WTC11 (cell line): ENCODE measurements at regions not wholly inside any gene's neighbourhood (a gene's known extent, or its start where the extent isn't known, plus 50 kb on each side); places are given as distances from the start of the nearest gene placed in this dataset.

Experiments used
- ATAC-seq: fragments of 200-7000 bp; cut with Tn5 transposase; 2 replicates; pipeline ENCODE4 v1.10.0; 2021; ENCODE audit warnings: mild to moderate bottlenecking, moderate library complexity
- CTCF ChIA-PET: fragments of 300-600 bp; sonication (Branson Sonifier 250); formaldehyde crosslinking; loops from one replicate; lab custom pipeline; 2021; ENCODE audit warnings: antibody characterized with exemption; lab: Charles Lee
- POLR2A ChIA-PET: fragments of 350-600 bp; sonication (Branson Sonifier 250); formaldehyde crosslinking; loops from one replicate; lab custom pipeline; 2021; ENCODE audit warnings: antibody characterized with exemption; lab: Charles Lee
- DNase-seq: peaks from one replicate; pipeline ENCODE4 v3.0.0; 2021; ENCODE audit warnings: low spot score
- H3K27ac Mint-ChIP-seq: 2 replicates; pipeline ENCODE4 v1.8.0; 2021; ENCODE audit warnings: mixed read lengths
- H3K27me3 Mint-ChIP-seq: 2 replicates; pipeline ENCODE4 v1.8.0; 2021; ENCODE audit warnings: low read depth, mild to moderate bottlenecking, moderate library complexity, mixed read lengths
- H3K36me3 Mint-ChIP-seq: 2 replicates; pipeline ENCODE4 v1.8.0; 2021; ENCODE audit warnings: mixed read lengths
- H3K4me1 Mint-ChIP-seq: 2 replicates; pipeline ENCODE4 v1.8.0; 2022; ENCODE audit warnings: mixed read lengths
- H3K4me3 Mint-ChIP-seq: 2 replicates; pipeline ENCODE4 v1.8.0; 2021; ENCODE audit warnings: mild to moderate bottlenecking, moderate library complexity, mixed read lengths
- H3K9me3 Mint-ChIP-seq: 2 replicates; pipeline ENCODE4 v1.8.0; 2021; ENCODE audit warnings: mixed read lengths
- CBFB ChIP-seq: sonication (generic); formaldehyde crosslinking; IDR thresholded peaks from 2 replicates; pipeline ENCODE4 v1.8.1; 2022; ENCODE audit warnings: mild to moderate bottlenecking, low read depth, missing genetic modification reagents
- CTCF ChIP-seq: fragments of 200-600 bp; IDR thresholded peaks from 2 replicates; pipeline ENCODE4 v1.8.0; 2022; ENCODE audit warnings: antibody characterized with exemption
- ELF4 ChIP-seq: sonication (generic); formaldehyde crosslinking; IDR thresholded peaks from 2 replicates; pipeline ENCODE4 v1.8.1; 2022; ENCODE audit warnings: low read depth, mild to moderate bottlenecking, moderate library complexity, missing genetic modification reagents
- EMX1 ChIP-seq: fragments of 250-450 bp; sonication (Bioruptor Pico); IDR thresholded peaks from 2 replicates; pipeline ENCODE4 v1.8.0; 2021; ENCODE audit warnings: mild to moderate bottlenecking
- FOXJ3 ChIP-seq: sonication (generic); formaldehyde crosslinking; IDR thresholded peaks from 2 replicates; pipeline ENCODE4 v1.9.0; 2021; ENCODE audit warnings: missing genetic modification reagents, mild to moderate bottlenecking, borderline replicate concordance
- GRHL2 ChIP-seq: fragments of 250-450 bp; sonication (Bioruptor Pico); IDR thresholded peaks from 2 replicates; pipeline ENCODE4 v1.8.0; 2022; ENCODE audit warnings: mild to moderate bottlenecking, moderate library complexity; ENCODE audit not compliant: insufficient replicate concordance, severe bottlenecking
- HMGXB4 ChIP-seq: sonication (generic); formaldehyde crosslinking; IDR thresholded peaks from 2 replicates; pipeline ENCODE4 v1.8.1; 2023; ENCODE audit warnings: mild to moderate bottlenecking, moderate library complexity, missing genetic modification reagents
- JAZF1 ChIP-seq: fragments of 250-450 bp; sonication (Bioruptor Pico); IDR thresholded peaks from 2 replicates; pipeline ENCODE4 v1.9.0; 2021; ENCODE audit warnings: moderate library complexity, mild to moderate bottlenecking, inconsistent platforms
- JUN ChIP-seq: sonication (generic); formaldehyde crosslinking; IDR thresholded peaks from 2 replicates; pipeline ENCODE4 v1.8.0; 2023; ENCODE audit warnings: mild to moderate bottlenecking, missing genetic modification reagents
- MLX ChIP-seq: sonication (generic); formaldehyde crosslinking; IDR thresholded peaks from 2 replicates; pipeline ENCODE4 v1.8.1; 2023; ENCODE audit warnings: mild to moderate bottlenecking, missing genetic modification reagents, moderate library complexity
- MYBL2 ChIP-seq: sonication (generic); formaldehyde crosslinking; IDR thresholded peaks from 2 replicates; pipeline ENCODE4 v1.8.1; 2023; ENCODE audit warnings: mild to moderate bottlenecking, moderate library complexity, missing genetic modification reagents
- PRRX2 ChIP-seq: fragments of 250-450 bp; sonication (Bioruptor Pico); IDR thresholded peaks from 2 replicates; pipeline ENCODE4 v1.8.0; 2021; ENCODE audit warnings: mild to moderate bottlenecking
- TEAD1 ChIP-seq: sonication (generic); formaldehyde crosslinking; IDR thresholded peaks from 2 replicates; pipeline ENCODE4 v1.8.0; 2022; ENCODE audit warnings: mild to moderate bottlenecking, missing genetic modification reagents
- USF1 ChIP-seq: sonication (generic); formaldehyde crosslinking; IDR thresholded peaks from 2 replicates; pipeline ENCODE4 v1.8.0; 2022; ENCODE audit warnings: mild to moderate bottlenecking, missing genetic modification reagents
- ZBTB21 ChIP-seq: sonication (generic); formaldehyde crosslinking; IDR thresholded peaks from 2 replicates; pipeline ENCODE4 v1.8.1; 2023; ENCODE audit warnings: mild to moderate bottlenecking, missing genetic modification reagents, borderline replicate concordance
- ZNF219 ChIP-seq: sonication (generic); formaldehyde crosslinking; IDR thresholded peaks from 2 replicates; pipeline ENCODE4 v1.8.0; 2023; ENCODE audit warnings: missing genetic modification reagents, mild to moderate bottlenecking, borderline replicate concordance
- ZNF232 ChIP-seq: sonication (generic); formaldehyde crosslinking; IDR thresholded peaks from 2 replicates; pipeline ENCODE4 v1.8.0; 2022; ENCODE audit warnings: mild to moderate bottlenecking, missing genetic modification reagents
- ZNF396 ChIP-seq: fragments of 250-450 bp; sonication (Bioruptor Pico); IDR thresholded peaks from 2 replicates; pipeline ENCODE4 v1.8.0; 2021; ENCODE audit warnings: mild to moderate bottlenecking, moderate library complexity, borderline replicate concordance
- ZNF416 ChIP-seq: fragments of 250-450 bp; sonication (Bioruptor Pico); IDR thresholded peaks from 2 replicates; pipeline ENCODE4 v1.9.0; 2021; ENCODE audit warnings: mild to moderate bottlenecking, inconsistent platforms
- ZNF423 ChIP-seq: fragments of 250-450 bp; sonication (Bioruptor Pico); IDR thresholded peaks from 2 replicates; pipeline ENCODE4 v2.1.2; 2022; ENCODE audit warnings: mild to moderate bottlenecking, moderate library complexity
- ZNF532 ChIP-seq: fragments of 250-450 bp; sonication (Bioruptor Pico); IDR thresholded peaks from 2 replicates; pipeline ENCODE4 v1.9.0; 2021; ENCODE audit warnings: mild to moderate bottlenecking, borderline replicate concordance

GRCh38 chr4:66956852-66957251 lies 588.5 kb downstream of the CENPC start:
- Mint-ChIP-seq H3K27me3 (no peaks in the 10 kb centered on the region), H3K4me1 (peaks cover 7% of the 10 kb centered on the region), H3K4me3 (no peak overlapping the region), H3K36me3 (no peaks in the 10 kb centered on the region), H3K9me3 (peaks cover 7% of the 10 kb centered on the region), H3K27ac (no peak overlapping the region)
- TF ChIP-seq ZNF423 (CRISPR knock-in tag) (no peak), FOXJ3 (CRISPR knock-in tag) (no peak), JUN (no peak), MYBL2 (CRISPR knock-in tag) (no peak), CTCF (no peak), ZNF532 (CRISPR knock-in tag) (no peak), PRRX2 (CRISPR knock-in tag) (no peak), ZNF416 (CRISPR knock-in tag) (no peak), ELF4 (CRISPR knock-in tag) (no peak), USF1 (no peak), TEAD1 (CRISPR knock-in tag) (no peak), MLX (CRISPR knock-in tag) (no peak), ZNF219 (CRISPR knock-in tag) (no peak)
- no peak for DNase-seq
- ATAC-seq, result peak; percentile 56
- ChIA-PET CTCF (no interaction called here), POLR2A (no interaction called here)

GRCh38 chr4:66956426-66956825 lies 588.9 kb downstream of the CENPC start:
- ChIA-PET CTCF (no interaction called here), POLR2A (no interaction called here)
- H3K27ac Mint-ChIP-seq, result no peak overlapping the region
- no peaks in the 10 kb centered on the region for H3K36me3 Mint-ChIP-seq
- TF ChIP-seq ZBTB21 (CRISPR knock-in tag) (no peak), JAZF1 (CRISPR knock-in tag) (no peak), EMX1 (CRISPR knock-in tag) (no peak), HMGXB4 (no peak), FOXJ3 (CRISPR knock-in tag) (no peak), ELF4 (CRISPR knock-in tag) (no peak), CBFB (CRISPR knock-in tag) (no peak), ZNF396 (CRISPR knock-in tag) (no peak), MLX (CRISPR knock-in tag) (no peak), ZNF232 (CRISPR knock-in tag) (no peak), GRHL2 (CRISPR knock-in tag) (no peak)
- no peaks in the 10 kb centered on the region for H3K27me3 Mint-ChIP-seq
- H3K4me3 Mint-ChIP-seq, result no peak overlapping the region
- ATAC-seq (no peak), DNase-seq (no peak)
- peaks cover 7% of the 10 kb centered on the region for H3K4me1 Mint-ChIP-seq
- H3K9me3 Mint-ChIP-seq, result peaks cover 7% of the 10 kb centered on the region
